ENCODE measurements at regions not wholly inside any gene's neighbourhood (a gene's known extent, or its start where the extent isn't known, plus 50 kb on each side); places are given as distances from the start of the nearest gene placed in this dataset.
"Not testable (repeated sequence)": the region's sequence is repeated elsewhere in the genome, so short reads cannot be mapped to it uniquely, and the experiment has no call there.

GRCh38 chr2:83180862-83181530, 1278.1 kb downstream of the SUCLG1 start:
- H3K27ac ChIP-seq (ENCODE audit: control insufficient read depth, insufficient read depth); H3K9ac ChIP-seq (ENCODE audit: control insufficient read depth, insufficient read depth, low read length); H3K4me3 ChIP-seq; H2AFZ ChIP-seq (ENCODE audit: control insufficient read depth, low read depth, low read length); H3K36me3 ChIP-seq (ENCODE audit: control insufficient read depth in 2 of 2, insufficient read depth in 2 of 2, low read length in 1 of 2); intact Hi-C loops (cut with micrococcal nuclease; ENCODE audit: unreplicated experiment); SMC1A ChIA-PET (ENCODE audit: uncharacterized antibody, unreplicated experiment); POLR2A ChIA-PET; H3K9me3 ChIP-seq (replicated peaks; ENCODE audit: control insufficient read depth, insufficient read depth, low read length); BruUV-seq (replicated peaks); in situ Hi-C loops (cut with MboI); H3K4me2 ChIP-seq (ENCODE audit: control insufficient read depth, insufficient read depth); DNase-seq (ENCODE audit: low read depth, low spot score); RAD21 ChIA-PET (ENCODE audit: unreplicated experiment); H3K79me2 ChIP-seq (ENCODE audit: control insufficient read depth, insufficient read depth, low read length); H3K4me1 ChIP-seq (ENCODE audit: control insufficient read depth, insufficient read depth, low read length); H4K20me1 ChIP-seq (ENCODE audit: control insufficient read depth, insufficient read depth); FAIRE-seq; ATAC-seq; H3K27me3 ChIP-seq (replicated peaks in 1 of 2; ENCODE audit: control insufficient read depth in 2 of 2, insufficient read depth in 2 of 2, low read length in 1 of 2); CTCF ChIA-PET: not testable (repeated sequence)
- 50% methylated on average over 33 of the region's 34 CpGs for WGBS (ENCODE audit: insufficient coverage, insufficient replicate concordance, low lambda C conversion rate, missing lambda C conversion rate)

DNA sequence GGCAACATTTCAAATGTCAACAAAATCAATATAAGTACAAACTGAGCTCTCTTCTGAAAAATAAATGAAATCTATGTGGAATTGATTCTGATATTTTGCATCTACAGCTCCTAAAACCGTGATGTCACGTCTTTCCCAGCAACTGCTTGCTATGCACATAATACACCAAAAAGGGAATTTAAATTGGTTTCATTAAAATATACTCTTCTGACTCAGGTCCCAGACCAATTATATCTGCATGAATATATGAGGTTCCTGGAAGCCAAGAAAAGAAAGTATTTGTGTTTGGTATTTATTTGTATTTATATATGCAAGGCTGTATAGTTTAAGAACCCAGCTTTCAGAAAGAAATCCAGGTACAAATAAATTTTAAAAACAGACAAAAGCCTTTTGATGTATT, 1282.5 kb downstream of the SUCLG1 start:
- POLR2A ChIA-PET, result no interaction called here
- intact Hi-C loops (cut with micrococcal nuclease; ENCODE audit: unreplicated experiment), result no loop called here
- WGBS (ENCODE audit: insufficient coverage, insufficient replicate concordance, low lambda C conversion rate, missing lambda C conversion rate), result 2% methylated on average over 2 of the region's 2 CpGs

More for the DNA sequence above, 1282.5 kb downstream of the SUCLG1 start:
- CTCF ChIA-PET, result no interaction called here
- H3K9me3 ChIP-seq (replicated peaks; ENCODE audit: control insufficient read depth, insufficient read depth, low read length), result no peaks in the 10 kb centered on the region; the same call in 2 of the 3 replicates
- no peak overlapping the region for H3K4me3 ChIP-seq
- in situ Hi-C loops (cut with MboI), result no loop called here
- SMC1A ChIA-PET (ENCODE audit: uncharacterized antibody, unreplicated experiment), result no interaction called here
- no peak overlapping the region for H2AFZ ChIP-seq (ENCODE audit: control insufficient read depth, low read depth, low read length)
- H3K79me2 ChIP-seq (ENCODE audit: control insufficient read depth, insufficient read depth, low read length), result no peaks in the 10 kb centered on the region
- FAIRE-seq (no peak), DNase-seq (ENCODE audit: low read depth, low spot score) (no peak), ATAC-seq (no peak)
- TF ChIP-seq EED (IDR thresholded peaks at IDR 0.05; ENCODE audit: low read depth), result no peak
- TF ChIP-seq NFXL1 (IDR thresholded peaks at IDR 0.05; ENCODE audit: borderline replicate concordance), result no peak
- RAD21 ChIA-PET (ENCODE audit: unreplicated experiment), result no interaction called here
- BruUV-seq (replicated peaks), result no TSS peak
- H3K4me2 ChIP-seq (ENCODE audit: control insufficient read depth, insufficient read depth), result no peak overlapping the region
- H3K27ac ChIP-seq (ENCODE audit: control insufficient read depth, insufficient read depth), result no peak overlapping the region
- no peak overlapping the region for H3K9ac ChIP-seq (ENCODE audit: control insufficient read depth, insufficient read depth, low read length)
- H3K4me1 ChIP-seq (ENCODE audit: control insufficient read depth, insufficient read depth, low read length), result no peaks in the 10 kb centered on the region
- no peaks in the 10 kb centered on the region for H3K27me3 ChIP-seq (replicated peaks in 1 of 2; ENCODE audit: control insufficient read depth in 2 of 2, insufficient read depth in 2 of 2, low read length in 1 of 2)
- H3K36me3 ChIP-seq (ENCODE audit: control insufficient read depth in 2 of 2, insufficient read depth in 2 of 2, low read length in 1 of 2), result no peaks in the 10 kb centered on the region
- no peaks in the 10 kb centered on the region for H4K20me1 ChIP-seq (ENCODE audit: control insufficient read depth, insufficient read depth)
